Tibial artery (tissue), 4 donors: ENCODE measurements at regions not wholly inside any gene's neighbourhood (a gene's known extent, or its start where the extent isn't known, plus 50 kb on each side); places are given as distances from the start of the nearest gene placed in this dataset.

Source experiments
- DNase-seq, 2 donors: peaks; one replicate each; pipeline ENCODE4 v3.0.0-alpha.2; 2019
- H3K27ac ChIP-seq, 2 donors: fragments of 200-600 bp; sonication (generic) in 1 of 2; 1 replicate in 1 of 2; 2 replicates in 1 of 2; pipeline ENCODE4 v1.5.1; 2018 to 2019; ENCODE audit warnings: mild to moderate bottlenecking in 1 of 2
- H3K27me3 ChIP-seq, 2 donors: fragments of 200-600 bp; sonication (generic) in 1 of 2; one replicate each; pipeline versions ENCODE4 v1.5.1 to v1.6.0; 2016 to 2019
- H3K36me3 ChIP-seq, 3 donors: fragments of 200-600 bp; sonication (generic) in 2 of 3; one replicate each; pipeline ENCODE4 v1.5.1; 2016 to 2019; ENCODE audit warnings: mild to moderate bottlenecking in 2 of 3
- H3K4me1 ChIP-seq, 4 donors: fragments of 200-600 bp; sonication (generic) in 2 of 4; 1 replicate in 3 of 4; 2 replicates in 1 of 4; pipeline ENCODE4 v1.5.1; 2016 to 2019
- H3K4me3 ChIP-seq, 2 donors: fragments of 200-600 bp; sonication (generic) in 1 of 2; 1 replicate in 1 of 2; 2 replicates in 1 of 2; pipeline ENCODE4 v1.5.1; 2018 to 2019; ENCODE audit warnings: mild to moderate bottlenecking in 2 of 2
- H3K9me3 ChIP-seq, 3 donors: fragments of 200-600 bp; sonication (generic) in 1 of 3; one replicate each; pipeline ENCODE4 v1.5.1; 2016 to 2019
- intact Hi-C: fragments of 100-400 bp; cut with DNase I; formaldehyde crosslinking; loops from one replicate; pipeline ENCODE4 v1.15.0; 2023; ENCODE audit warnings: low total_unique reads
- TF ChIP-seq, protein P1 (sequence below), 2 experiments: fragments of 200-600 bp in 1 of 2; fragments of 450-650 bp in 1 of 2; IDR thresholded peaks; one replicate each; pipeline ENCODE4 v1.5.1; 2017 to 2019; ENCODE audit warnings: antibody characterized with exemption in 2 of 2, mild to moderate bottlenecking in 1 of 2, moderate library complexity in 1 of 2

DNA sequence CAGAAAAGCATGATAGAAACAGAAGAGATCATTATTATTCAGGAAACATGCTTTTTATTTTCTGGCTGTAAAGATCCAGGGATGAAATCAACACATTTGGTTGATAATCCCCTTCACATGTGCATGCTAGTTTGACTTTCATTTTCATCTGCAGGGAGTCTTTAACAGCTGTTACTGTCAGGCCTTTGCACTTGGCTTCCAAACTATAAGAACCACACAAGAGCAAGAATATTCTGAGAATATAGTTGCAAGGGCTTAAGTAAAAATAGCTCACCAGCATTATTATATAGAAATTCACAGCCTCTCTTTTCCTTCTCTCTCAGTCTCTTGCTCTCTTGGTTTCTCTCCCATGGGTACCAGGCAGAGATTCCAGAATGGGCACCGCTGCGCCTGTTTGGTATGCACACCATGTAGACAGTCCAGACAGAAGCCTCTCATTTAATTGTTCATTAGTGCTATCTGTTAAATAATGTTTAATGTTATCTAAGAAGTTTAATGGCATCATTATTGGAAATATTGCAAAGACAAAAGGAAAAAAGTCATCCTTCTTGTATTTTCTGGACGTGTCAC lies 622.3 kb upstream of the PLXNA2 start:
- TF ChIP-seq, protein P1, sequence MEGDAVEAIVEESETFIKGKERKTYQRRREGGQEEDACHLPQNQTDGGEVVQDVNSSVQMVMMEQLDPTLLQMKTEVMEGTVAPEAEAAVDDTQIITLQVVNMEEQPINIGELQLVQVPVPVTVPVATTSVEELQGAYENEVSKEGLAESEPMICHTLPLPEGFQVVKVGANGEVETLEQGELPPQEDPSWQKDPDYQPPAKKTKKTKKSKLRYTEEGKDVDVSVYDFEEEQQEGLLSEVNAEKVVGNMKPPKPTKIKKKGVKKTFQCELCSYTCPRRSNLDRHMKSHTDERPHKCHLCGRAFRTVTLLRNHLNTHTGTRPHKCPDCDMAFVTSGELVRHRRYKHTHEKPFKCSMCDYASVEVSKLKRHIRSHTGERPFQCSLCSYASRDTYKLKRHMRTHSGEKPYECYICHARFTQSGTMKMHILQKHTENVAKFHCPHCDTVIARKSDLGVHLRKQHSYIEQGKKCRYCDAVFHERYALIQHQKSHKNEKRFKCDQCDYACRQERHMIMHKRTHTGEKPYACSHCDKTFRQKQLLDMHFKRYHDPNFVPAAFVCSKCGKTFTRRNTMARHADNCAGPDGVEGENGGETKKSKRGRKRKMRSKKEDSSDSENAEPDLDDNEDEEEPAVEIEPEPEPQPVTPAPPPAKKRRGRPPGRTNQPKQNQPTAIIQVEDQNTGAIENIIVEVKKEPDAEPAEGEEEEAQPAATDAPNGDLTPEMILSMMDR (IDR thresholded peaks at IDR 0.05): no peak
- Histone ChIP-seq H3K36me3 (no peaks in the 10 kb centered on the region), H3K27me3 (no peaks in the 10 kb centered on the region), H3K9me3 (peaks cover 0 to under 1% (median 0%) of the 10 kb centered on the region in 3 donors), H3K4me1 (no peaks in the 10 kb centered on the region), H3K4me3 (no peak overlapping the region), H3K27ac (no peak overlapping the region)
- DNase-seq: no peak
- intact Hi-C loops: no loop called here

DNA sequence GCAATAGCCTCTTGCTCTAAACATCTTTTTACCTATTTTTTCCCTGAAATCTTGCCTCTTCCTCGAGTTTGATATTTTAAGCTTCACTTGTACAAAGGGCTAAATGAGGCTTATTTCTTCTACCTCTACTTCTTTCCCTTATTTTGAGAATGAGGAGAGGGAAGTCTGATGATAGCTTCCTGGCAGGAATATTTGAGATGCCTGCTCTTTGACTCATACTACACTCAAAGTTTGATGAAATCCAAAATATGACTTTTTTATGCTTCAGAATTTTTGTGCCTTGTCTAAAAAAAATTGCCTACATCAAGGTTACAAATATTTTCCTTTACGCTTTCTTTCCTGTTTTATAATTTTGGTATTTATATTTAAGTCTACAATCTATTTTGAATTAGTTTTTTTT lies 624.4 kb upstream of the PLXNA2 start:
- H3K27ac ChIP-seq: no peak overlapping the region
- DNase-seq: no peak
- no peaks in the 10 kb centered on the region for H3K4me1 ChIP-seq
- intact Hi-C loops: no loop called here
- TF ChIP-seq, protein P1 (IDR thresholded peaks at IDR 0.05): no peak
- no peaks in the 10 kb centered on the region for H3K9me3 ChIP-seq
- H3K36me3 ChIP-seq: no peaks in the 10 kb centered on the region
- H3K4me3 ChIP-seq: no peak overlapping the region
- H3K27me3 ChIP-seq: no peaks in the 10 kb centered on the region

GRCh38 chr1:208874915-208875314 lies 630.7 kb upstream of the PLXNA2 start:
- Histone ChIP-seq H3K4me1 (peaks cover 0 to 3% (median 0%) of the 10 kb centered on the region in 4 donors), H3K27ac (no peak overlapping the region), H3K4me3 (no peak overlapping the region), H3K36me3 (no peaks in the 10 kb centered on the region), H3K9me3 (no peaks in the 10 kb centered on the region), H3K27me3 (no peaks in the 10 kb centered on the region)
- intact Hi-C loops: no loop called here
- DNase-seq: no peak
- TF ChIP-seq, protein P1 (IDR thresholded peaks at IDR 0.05): no peak

GRCh38 chr1:208879022-208879421 lies 634.8 kb upstream of the PLXNA2 start:
- Histone ChIP-seq H3K27ac (no peak overlapping the region), H3K36me3 (no peaks in the 10 kb centered on the region), H3K4me3 (no peak overlapping the region), H3K4me1 (peaks cover 0 to 11% (median 5%) of the 10 kb centered on the region in 4 donors), H3K9me3 (no peaks in the 10 kb centered on the region), H3K27me3 (no peaks in the 10 kb centered on the region)
- TF ChIP-seq, protein P1 (IDR thresholded peaks at IDR 0.05): no peak
- intact Hi-C loops: no loop called here
- no peak for DNase-seq

DNA sequence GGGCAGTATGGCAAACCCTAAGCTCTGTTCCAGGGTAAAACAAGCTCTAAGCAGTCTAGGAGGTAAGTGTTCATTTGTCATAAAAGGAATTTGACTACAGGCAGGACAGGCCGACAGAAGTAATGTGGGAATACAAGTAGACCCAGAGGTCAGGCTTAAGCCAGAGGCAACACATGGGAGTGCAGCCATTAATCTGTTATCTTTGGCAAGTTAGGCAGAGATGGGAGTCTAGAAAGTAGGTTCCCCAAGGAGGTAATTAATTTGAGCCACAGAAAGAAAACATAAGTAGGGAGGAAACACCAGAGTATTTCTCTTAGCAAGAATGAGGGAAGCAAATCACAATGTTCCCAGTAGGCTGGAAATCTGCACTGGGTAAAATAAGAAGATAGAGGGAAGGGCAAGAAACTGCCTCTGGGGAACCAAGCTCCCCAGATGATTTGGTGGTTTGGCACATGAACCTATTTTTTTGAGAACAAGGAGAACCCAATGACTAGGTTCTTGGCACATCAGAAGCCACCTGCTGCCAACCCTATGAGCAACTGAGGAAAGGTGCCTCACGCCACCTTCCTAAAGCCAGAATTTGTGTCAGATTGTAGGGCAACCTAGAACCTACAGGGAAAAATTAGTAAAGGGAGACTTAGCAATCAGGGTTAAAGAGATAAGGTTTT lies 636.4 kb upstream of the PLXNA2 start:
- Histone ChIP-seq H3K27ac (no peak overlapping the region), H3K4me3 (no peak overlapping the region), H3K9me3 (no peaks in the 10 kb centered on the region), H3K36me3 (no peaks in the 10 kb centered on the region), H3K27me3 (no peaks in the 10 kb centered on the region), H3K4me1 (peaks cover 0 to 11% (median 5%) of the 10 kb centered on the region in 4 donors)
- intact Hi-C loops: no loop called here
- TF ChIP-seq, protein P1 (IDR thresholded peaks at IDR 0.05): no peak
- no peak for DNase-seq
